K562 (cell line): ENCODE measurements at regions not wholly inside any gene's neighbourhood (a gene's known extent, or its start where the extent isn't known, plus 50 kb on each side); places are given as distances from the start of the nearest gene placed in this dataset.

Experiments
- CHCHD3 ChIP-seq: fragments of 250-450 bp; sonication (Bioruptor Pico); IDR thresholded peaks from 2 replicates; pipeline ENCODE4 v2.1.2; 2022; ENCODE audit warnings: mild to moderate bottlenecking
- FOSL1 ChIP-seq: fragments of 200-800 bp; sonication (Bioruptor generic); conservative IDR thresholded peaks from 2 replicates; pipeline ENCODE4 v1.6.1; 2016; ENCODE audit warnings: missing genetic modification characterization, missing compliant biosample characterization
- FOXM1 ChIP-seq, 2 experiments: fragments of 450-650 bp in 1 of 2; sonication (generic) in 1 of 2; formaldehyde crosslinking in 1 of 2; IDR thresholded peaks; 2 replicates each; pipeline versions ENCODE4 v1.6.1 to v1.9.0; 2017 to 2022; ENCODE audit warnings: low read depth in 2 of 2, mild to moderate bottlenecking in 2 of 2, missing genetic modification reagents in 1 of 2, moderate library complexity in 1 of 2
- HDAC3 ChIP-seq: fragments of 450-650 bp; IDR thresholded peaks from 2 replicates; pipeline ENCODE4 v1.6.1; 2018; ENCODE audit warnings: borderline replicate concordance, mild to moderate bottlenecking, moderate library complexity; ENCODE audit not compliant: partially characterized antibody
- SMARCA4 ChIP-seq: fragments of 450-650 bp; IDR thresholded peaks from 2 replicates; pipeline ENCODE4 v1.6.1; 2016
- USF1 ChIP-seq: sonication (generic); formaldehyde crosslinking; IDR thresholded peaks from 2 replicates; pipeline ENCODE4 v1.9.0; 2022; ENCODE audit warnings: mild to moderate bottlenecking, missing genetic modification reagents
- ZBTB1 ChIP-seq: sonication (generic); formaldehyde crosslinking; IDR thresholded peaks from 2 replicates; pipeline ENCODE4 v1.8.1; 2023; ENCODE audit warnings: missing genetic modification reagents, low read depth, mild to moderate bottlenecking, borderline replicate concordance
- ZNF740 ChIP-seq, 3 experiments: fragments of 200-800 bp in 1 of 3; sonication (Bioruptor generic) in 1 of 3; sonication (generic) in 1 of 3; formaldehyde crosslinking in 1 of 3; IDR thresholded peaks; 2 replicates each; pipeline versions ENCODE4 v1.6.1 to v1.8.0; 2016 to 2022; ENCODE audit warnings: mild to moderate bottlenecking in 2 of 3, missing compliant biosample characterization in 2 of 3, missing genetic modification characterization in 2 of 3, missing genetic modification reagents in 1 of 3
- TF ChIP-seq, protein P1 (sequence below), 2 experiments: fragments of 200-800 bp in 1 of 2; sonication (Bioruptor generic) in 1 of 2; sonication (generic) in 1 of 2; formaldehyde crosslinking in 1 of 2; IDR thresholded peaks in 1 of 2; conservative IDR thresholded peaks in 1 of 2; 2 replicates each; pipeline versions ENCODE4 v1.5.0 to v1.6.1; 2016 to 2020; ENCODE audit warnings: missing compliant biosample characterization in 1 of 2, missing genetic modification characterization in 1 of 2, missing genetic modification reagents in 1 of 2
- TF ChIP-seq, protein P2 (sequence below): IDR thresholded peaks from 3 replicates; pipeline ENCODE4 v1.6.1; 2011; ENCODE audit warnings: borderline replicate concordance, mild to moderate bottlenecking, moderate library complexity; ENCODE audit not compliant: insufficient read length; ENCODE audit errors: extremely low read depth
- TF ChIP-seq, protein P3 (sequence below): fragments of 250-450 bp; sonication (Bioruptor Pico); IDR thresholded peaks from 2 replicates; pipeline ENCODE4 v1.5.0; 2020; ENCODE audit warnings: mild to moderate bottlenecking, borderline replicate concordance

GRCh38 chr20:53763707-53764414 lies 170.2 kb upstream of the ZNF217 start (continued):
- no peak for TF ChIP-seq ZNF740 (CRISPR knock-in tag; IDR thresholded peaks at IDR 0.05)
- TF ChIP-seq ZNF740 (tag; IDR thresholded peaks at IDR 0.05): no peak
- 0 out of 2 replicates have a peak, but pooled peaks have one; percentile 16 for TF ChIP-seq FOSL1 (tag)
- no peak for TF ChIP-seq CHCHD3 (CRISPR knock-in tag)
- TF ChIP-seq, protein P1, sequence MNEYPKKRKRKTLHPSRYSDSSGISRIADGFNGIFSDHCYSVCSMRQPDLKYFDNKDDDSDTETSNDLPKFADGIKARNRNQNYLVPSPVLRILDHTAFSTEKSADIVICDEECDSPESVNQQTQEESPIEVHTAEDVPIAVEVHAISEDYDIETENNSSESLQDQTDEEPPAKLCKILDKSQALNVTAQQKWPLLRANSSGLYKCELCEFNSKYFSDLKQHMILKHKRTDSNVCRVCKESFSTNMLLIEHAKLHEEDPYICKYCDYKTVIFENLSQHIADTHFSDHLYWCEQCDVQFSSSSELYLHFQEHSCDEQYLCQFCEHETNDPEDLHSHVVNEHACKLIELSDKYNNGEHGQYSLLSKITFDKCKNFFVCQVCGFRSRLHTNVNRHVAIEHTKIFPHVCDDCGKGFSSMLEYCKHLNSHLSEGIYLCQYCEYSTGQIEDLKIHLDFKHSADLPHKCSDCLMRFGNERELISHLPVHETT (CRISPR knock-in tag; conservative IDR thresholded peaks at IDR 0.05 in 1 of 2, IDR thresholded peaks at IDR 0.05 in 1 of 2): peak in 1 of 2 experiments; percentile 61; a peak in 1 of 4 replicates
- peak; percentile 48; the same call in 1 of the 2 replicates for TF ChIP-seq FOXM1 (IDR thresholded peaks at IDR 0.05; ENCODE audit: low read depth)
- TF ChIP-seq FOXM1 (CRISPR knock-in tag; IDR thresholded peaks at IDR 0.05; ENCODE audit: low read depth): no peak
- TF ChIP-seq, protein P2, sequence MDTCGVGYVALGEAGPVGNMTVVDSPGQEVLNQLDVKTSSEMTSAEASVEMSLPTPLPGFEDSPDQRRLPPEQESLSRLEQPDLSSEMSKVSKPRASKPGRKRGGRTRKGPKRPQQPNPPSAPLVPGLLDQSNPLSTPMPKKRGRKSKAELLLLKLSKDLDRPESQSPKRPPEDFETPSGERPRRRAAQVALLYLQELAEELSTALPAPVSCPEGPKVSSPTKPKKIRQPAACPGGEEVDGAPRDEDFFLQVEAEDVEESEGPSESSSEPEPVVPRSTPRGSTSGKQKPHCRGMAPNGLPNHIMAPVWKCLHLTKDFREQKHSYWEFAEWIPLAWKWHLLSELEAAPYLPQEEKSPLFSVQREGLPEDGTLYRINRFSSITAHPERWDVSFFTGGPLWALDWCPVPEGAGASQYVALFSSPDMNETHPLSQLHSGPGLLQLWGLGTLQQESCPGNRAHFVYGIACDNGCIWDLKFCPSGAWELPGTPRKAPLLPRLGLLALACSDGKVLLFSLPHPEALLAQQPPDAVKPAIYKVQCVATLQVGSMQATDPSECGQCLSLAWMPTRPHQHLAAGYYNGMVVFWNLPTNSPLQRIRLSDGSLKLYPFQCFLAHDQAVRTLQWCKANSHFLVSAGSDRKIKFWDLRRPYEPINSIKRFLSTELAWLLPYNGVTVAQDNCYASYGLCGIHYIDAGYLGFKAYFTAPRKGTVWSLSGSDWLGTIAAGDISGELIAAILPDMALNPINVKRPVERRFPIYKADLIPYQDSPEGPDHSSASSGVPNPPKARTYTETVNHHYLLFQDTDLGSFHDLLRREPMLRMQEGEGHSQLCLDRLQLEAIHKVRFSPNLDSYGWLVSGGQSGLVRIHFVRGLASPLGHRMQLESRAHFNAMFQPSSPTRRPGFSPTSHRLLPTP: no peak
- peak; percentile 15; the same call in 1 of the 2 replicates for TF ChIP-seq USF1 (CRISPR knock-in tag)
- no peak for TF ChIP-seq SMARCA4
- peak; percentile 43 for TF ChIP-seq HDAC3
- TF ChIP-seq, protein P3, sequence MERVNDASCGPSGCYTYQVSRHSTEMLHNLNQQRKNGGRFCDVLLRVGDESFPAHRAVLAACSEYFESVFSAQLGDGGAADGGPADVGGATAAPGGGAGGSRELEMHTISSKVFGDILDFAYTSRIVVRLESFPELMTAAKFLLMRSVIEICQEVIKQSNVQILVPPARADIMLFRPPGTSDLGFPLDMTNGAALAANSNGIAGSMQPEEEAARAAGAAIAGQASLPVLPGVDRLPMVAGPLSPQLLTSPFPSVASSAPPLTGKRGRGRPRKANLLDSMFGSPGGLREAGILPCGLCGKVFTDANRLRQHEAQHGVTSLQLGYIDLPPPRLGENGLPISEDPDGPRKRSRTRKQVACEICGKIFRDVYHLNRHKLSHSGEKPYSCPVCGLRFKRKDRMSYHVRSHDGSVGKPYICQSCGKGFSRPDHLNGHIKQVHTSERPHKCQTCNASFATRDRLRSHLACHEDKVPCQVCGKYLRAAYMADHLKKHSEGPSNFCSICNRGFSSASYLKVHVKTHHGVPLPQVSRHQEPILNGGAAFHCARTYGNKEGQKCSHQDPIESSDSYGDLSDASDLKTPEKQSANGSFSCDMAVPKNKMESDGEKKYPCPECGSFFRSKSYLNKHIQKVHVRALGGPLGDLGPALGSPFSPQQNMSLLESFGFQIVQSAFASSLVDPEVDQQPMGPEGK (CRISPR knock-in tag): no peak
- TF ChIP-seq ZBTB1 (CRISPR knock-in tag): no peak
- TF ChIP-seq, all 486 proteins: peak for 63
